GM23338 (cell line): ENCODE measurements at regions not wholly inside any gene's neighbourhood (a gene's known extent, or its start where the extent isn't known, plus 50 kb on each side); places are given as distances from the start of the nearest gene placed in this dataset.

Experiments used
- EZH2 ChIP-seq: fragments of 200-600 bp; sonication (generic); IDR thresholded peaks from one replicate; pipeline ENCODE4 v1.8.0; 2017; ENCODE audit warnings: antibody characterized with exemption, mild to moderate bottlenecking, low read depth; ENCODE audit not compliant: unreplicated experiment
- EZH2phosphoT487 ChIP-seq: fragments of 200-600 bp; sonication (generic); IDR thresholded peaks from one replicate; pipeline ENCODE4 v1.8.1; 2018; ENCODE audit warnings: antibody characterized with exemption; ENCODE audit not compliant: unreplicated experiment
- JUNB ChIP-seq: IDR thresholded peaks from one replicate; pipeline ENCODE4 v1.6.1; 2016; ENCODE audit warnings: antibody characterized with exemption; ENCODE audit not compliant: unreplicated experiment
- NANOG ChIP-seq: IDR thresholded peaks from 2 replicates; pipeline ENCODE4 v1.6.1; 2016; ENCODE audit warnings: antibody characterized with exemption, borderline replicate concordance
- POLR2AphosphoS5 ChIP-seq: IDR thresholded peaks from 2 replicates; pipeline ENCODE4 v1.6.1; 2016; ENCODE audit warnings: antibody characterized with exemption, low read depth
- STAT1 ChIP-seq: IDR thresholded peaks from one replicate; pipeline ENCODE4 v1.6.1; 2016; ENCODE audit warnings: antibody characterized with exemption; ENCODE audit not compliant: unreplicated experiment
- ZNF114 ChIP-seq: fragments of 250-450 bp; sonication (Bioruptor Pico); IDR thresholded peaks from 2 replicates; pipeline ENCODE4 v1.5.0; 2020; ENCODE audit warnings: mild to moderate bottlenecking, moderate library complexity
- TF ChIP-seq, protein P1 (sequence below), 2 experiments: fragments of 200-600 bp in 1 of 2; sonication (generic) in 1 of 2; conservative IDR thresholded peaks; 2 replicates each; pipeline versions ENCODE4 v1.5.1 to v1.6.1; 2016 to 2017; ENCODE audit warnings: antibody characterized with exemption in 2 of 2, low read depth in 2 of 2, mild to moderate bottlenecking in 2 of 2, moderate library complexity in 1 of 2

DNA sequence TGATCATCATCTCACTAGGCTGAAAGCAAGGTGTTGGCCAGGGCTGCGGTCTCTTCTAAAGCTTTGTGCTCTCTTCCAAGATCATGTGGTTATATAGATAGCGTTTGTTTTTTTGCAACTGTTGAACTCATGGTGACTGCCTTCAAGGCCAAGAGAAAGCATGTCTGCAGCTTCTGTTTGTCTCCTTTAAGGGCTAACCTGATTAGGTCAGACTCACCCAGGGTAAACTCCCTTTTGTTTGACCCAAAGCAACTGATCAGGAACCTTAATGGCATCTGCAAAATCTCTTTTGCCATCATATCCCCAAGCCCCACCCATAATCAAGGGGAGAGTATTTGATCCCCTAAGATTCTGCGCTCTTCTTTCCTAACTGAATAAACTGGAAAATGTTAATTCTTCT is 72.2 kb upstream of the ALG13 start:
- TF ChIP-seq, protein P1, sequence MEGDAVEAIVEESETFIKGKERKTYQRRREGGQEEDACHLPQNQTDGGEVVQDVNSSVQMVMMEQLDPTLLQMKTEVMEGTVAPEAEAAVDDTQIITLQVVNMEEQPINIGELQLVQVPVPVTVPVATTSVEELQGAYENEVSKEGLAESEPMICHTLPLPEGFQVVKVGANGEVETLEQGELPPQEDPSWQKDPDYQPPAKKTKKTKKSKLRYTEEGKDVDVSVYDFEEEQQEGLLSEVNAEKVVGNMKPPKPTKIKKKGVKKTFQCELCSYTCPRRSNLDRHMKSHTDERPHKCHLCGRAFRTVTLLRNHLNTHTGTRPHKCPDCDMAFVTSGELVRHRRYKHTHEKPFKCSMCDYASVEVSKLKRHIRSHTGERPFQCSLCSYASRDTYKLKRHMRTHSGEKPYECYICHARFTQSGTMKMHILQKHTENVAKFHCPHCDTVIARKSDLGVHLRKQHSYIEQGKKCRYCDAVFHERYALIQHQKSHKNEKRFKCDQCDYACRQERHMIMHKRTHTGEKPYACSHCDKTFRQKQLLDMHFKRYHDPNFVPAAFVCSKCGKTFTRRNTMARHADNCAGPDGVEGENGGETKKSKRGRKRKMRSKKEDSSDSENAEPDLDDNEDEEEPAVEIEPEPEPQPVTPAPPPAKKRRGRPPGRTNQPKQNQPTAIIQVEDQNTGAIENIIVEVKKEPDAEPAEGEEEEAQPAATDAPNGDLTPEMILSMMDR (conservative IDR thresholded peaks at IDR 0.05; ENCODE audit: low read depth in 2 of 2) = no peak
- TF ChIP-seq JUNB (no peak), EZH2phosphoT487 (no peak), POLR2AphosphoS5 (no peak), EZH2 (no peak), ZNF114 (CRISPR knock-in tag) (no peak), STAT1 (no peak), NANOG (no peak)
